ENCODE measurements at regions not wholly inside any gene's neighbourhood (a gene's known extent, or its start where the extent isn't known, plus 50 kb on each side); places are given as distances from the start of the nearest gene placed in this dataset.

DNA sequence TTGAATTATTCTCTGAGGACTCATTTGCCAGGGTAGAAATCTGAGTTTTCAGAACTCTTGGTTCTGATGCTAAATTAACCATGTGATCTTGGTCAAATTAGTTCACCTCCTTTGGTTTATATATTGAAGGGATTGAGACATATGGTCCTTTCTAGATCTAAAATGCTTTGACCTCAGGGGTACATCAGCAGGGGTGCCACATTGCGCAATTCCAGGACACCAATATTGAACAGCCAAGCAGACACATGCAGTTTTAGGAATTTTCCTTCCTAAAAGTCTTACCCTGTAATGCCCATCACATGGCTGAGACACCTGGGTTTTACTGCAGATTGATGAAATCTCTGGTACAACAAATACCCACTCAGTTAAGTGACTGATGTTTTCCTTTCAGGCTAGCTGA, 254.4 kb upstream of the NCAM1 start:
- TF ChIP-seq CTCF (IDR thresholded peaks at IDR 0.05) (no peak), POLR2A (IDR thresholded peaks at IDR 0.05) (no peak)
